ENCODE measurements at regions not wholly inside any gene's neighbourhood (a gene's known extent, or its start where the extent isn't known, plus 50 kb on each side); places are given as distances from the start of the nearest gene placed in this dataset.

DNA sequence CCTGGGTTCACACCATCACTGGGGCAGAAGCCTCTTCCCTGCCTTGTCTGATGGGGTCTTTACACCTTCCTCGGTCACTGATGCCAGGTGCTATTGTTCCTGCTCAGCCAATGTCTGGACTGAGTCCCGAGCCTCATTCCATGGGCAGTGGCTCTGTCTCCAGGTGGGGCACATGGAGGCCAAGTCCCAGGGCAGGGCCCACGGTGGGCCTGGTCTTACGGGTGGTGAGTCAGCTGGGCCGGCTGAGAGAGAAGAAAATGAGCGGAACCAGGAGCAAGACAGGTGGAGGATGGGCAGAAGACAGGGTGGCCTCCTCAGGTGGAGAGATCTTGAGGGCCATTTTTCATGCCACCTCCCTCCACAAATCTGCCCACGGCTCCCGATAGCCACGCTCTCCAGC lies 131.7 kb upstream of the FAM20C start:
- Histone ChIP-seq H4K20me1 (ENCODE audit: low read length) (no peaks in the 10 kb centered on the region), H2AFZ (ENCODE audit: low read length) (no peak overlapping the region), H3K4me1 (ENCODE audit: insufficient read depth, low read length) (0 out of 2 replicates have a peak, but pooled peaks cover 5% of the 10 kb centered on the region), H3K4me2 (ENCODE audit: low read length) (no peak overlapping the region), H3K9me3 (ENCODE audit: low read length) (no peaks in the 10 kb centered on the region), H3K27me3 (ENCODE audit: low read length) (no peaks in the 10 kb centered on the region), H3K4me3 (ENCODE audit: low read length) (no peak overlapping the region), H3K27ac (ENCODE audit: low read length) (no peak overlapping the region), H3K36me3 (ENCODE audit: low read depth, low read length) (no peaks in the 10 kb centered on the region), H3K79me2 (ENCODE audit: low read length) (no peaks in the 10 kb centered on the region), H3K9me2 (replicated peaks; ENCODE audit: low read length) (no peaks in the 10 kb centered on the region), H3K9ac (ENCODE audit: low read length) (no peak overlapping the region), H3F3A (ENCODE audit: low read length, unreplicated experiment) (no peaks in the 10 kb centered on the region)
- TF ChIP-seq EZH2phosphoT487 (IDR thresholded peaks at IDR 0.05; ENCODE audit: borderline replicate concordance, low read length) (no peak), EZH2 (IDR thresholded peaks at IDR 0.05; ENCODE audit: low read length, unreplicated experiment) (no peak)
- TF ChIP-seq, protein P1, sequence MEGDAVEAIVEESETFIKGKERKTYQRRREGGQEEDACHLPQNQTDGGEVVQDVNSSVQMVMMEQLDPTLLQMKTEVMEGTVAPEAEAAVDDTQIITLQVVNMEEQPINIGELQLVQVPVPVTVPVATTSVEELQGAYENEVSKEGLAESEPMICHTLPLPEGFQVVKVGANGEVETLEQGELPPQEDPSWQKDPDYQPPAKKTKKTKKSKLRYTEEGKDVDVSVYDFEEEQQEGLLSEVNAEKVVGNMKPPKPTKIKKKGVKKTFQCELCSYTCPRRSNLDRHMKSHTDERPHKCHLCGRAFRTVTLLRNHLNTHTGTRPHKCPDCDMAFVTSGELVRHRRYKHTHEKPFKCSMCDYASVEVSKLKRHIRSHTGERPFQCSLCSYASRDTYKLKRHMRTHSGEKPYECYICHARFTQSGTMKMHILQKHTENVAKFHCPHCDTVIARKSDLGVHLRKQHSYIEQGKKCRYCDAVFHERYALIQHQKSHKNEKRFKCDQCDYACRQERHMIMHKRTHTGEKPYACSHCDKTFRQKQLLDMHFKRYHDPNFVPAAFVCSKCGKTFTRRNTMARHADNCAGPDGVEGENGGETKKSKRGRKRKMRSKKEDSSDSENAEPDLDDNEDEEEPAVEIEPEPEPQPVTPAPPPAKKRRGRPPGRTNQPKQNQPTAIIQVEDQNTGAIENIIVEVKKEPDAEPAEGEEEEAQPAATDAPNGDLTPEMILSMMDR (conservative IDR thresholded peaks at IDR 0.05; ENCODE audit: low read depth, low read length): no peak
- BruUV-seq (replicated peaks): no TSS peak
- no peak for DNase-seq
- ChIA-PET CTCF (no interaction called here), POLR2A (ENCODE audit: unreplicated experiment) (no interaction called here)
- intact Hi-C loops (cut with micrococcal nuclease): no loop called here
- ATAC-seq: no peak

DNA sequence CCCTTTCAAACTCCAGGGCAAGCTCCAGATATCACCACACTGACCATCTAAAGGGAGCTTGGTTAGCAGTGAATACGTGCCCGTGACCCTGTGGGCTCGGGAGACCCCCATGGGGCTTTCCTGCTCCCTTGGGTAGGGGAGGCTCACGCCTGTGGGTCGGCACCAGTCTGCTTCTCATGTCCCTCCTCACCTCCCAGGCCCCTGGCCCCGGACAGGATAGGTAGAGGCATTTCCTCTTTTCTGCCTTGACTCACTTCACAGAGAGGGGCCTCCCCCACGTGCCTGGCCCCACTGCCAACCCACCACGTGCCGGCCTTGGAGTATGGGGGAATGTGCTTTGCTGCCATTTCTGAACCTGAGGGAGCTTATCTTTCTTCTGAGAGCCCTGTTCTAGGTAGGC lies 131.3 kb upstream of the FAM20C start:
- ChIA-PET POLR2A (ENCODE audit: unreplicated experiment) (no interaction called here), CTCF (no interaction called here)
- no peak overlapping the region for H3K27ac ChIP-seq (ENCODE audit: low read length)
- H4K20me1 ChIP-seq (ENCODE audit: low read length): no peaks in the 10 kb centered on the region
- no peak overlapping the region for H2AFZ ChIP-seq (ENCODE audit: low read length)
- BruUV-seq (replicated peaks): no TSS peak
- DNase-seq (no peak), ATAC-seq (no peak)
- H3K9ac ChIP-seq (ENCODE audit: low read length): no peak overlapping the region
- H3K36me3 ChIP-seq (ENCODE audit: low read depth, low read length): no peaks in the 10 kb centered on the region
- H3F3A ChIP-seq (ENCODE audit: low read length, unreplicated experiment): no peaks in the 10 kb centered on the region
- H3K4me2 ChIP-seq (ENCODE audit: low read length): no peak overlapping the region
- H3K4me3 ChIP-seq (ENCODE audit: low read length): no peak overlapping the region
- H3K79me2 ChIP-seq (ENCODE audit: low read length): no peaks in the 10 kb centered on the region
- H3K9me2 ChIP-seq (replicated peaks; ENCODE audit: low read length): no peaks in the 10 kb centered on the region
- H3K27me3 ChIP-seq (ENCODE audit: low read length): no peaks in the 10 kb centered on the region
- TF ChIP-seq EZH2 (IDR thresholded peaks at IDR 0.05; ENCODE audit: low read length, unreplicated experiment) (no peak), EZH2phosphoT487 (IDR thresholded peaks at IDR 0.05; ENCODE audit: borderline replicate concordance, low read length) (no peak)
- TF ChIP-seq, protein P1 (conservative IDR thresholded peaks at IDR 0.05; ENCODE audit: low read depth, low read length): no peak
- no peaks in the 10 kb centered on the region for H3K9me3 ChIP-seq (ENCODE audit: low read length)
- H3K4me1 ChIP-seq (ENCODE audit: insufficient read depth, low read length): 0 out of 2 replicates have a peak, but pooled peaks cover 5% of the 10 kb centered on the region
- intact Hi-C loops (cut with micrococcal nuclease): no loop called here

- CTCF ChIA-PET: no interaction called here
- TF ChIP-seq EZH2 (IDR thresholded peaks at IDR 0.05; ENCODE audit: low read length, unreplicated experiment) (no peak), EZH2phosphoT487 (IDR thresholded peaks at IDR 0.05; ENCODE audit: borderline replicate concordance, low read length) (no peak)
- TF ChIP-seq, protein P1 (conservative IDR thresholded peaks at IDR 0.05; ENCODE audit: low read depth, low read length): no peak
- Histone ChIP-seq H3K9ac (ENCODE audit: low read length) (no peak overlapping the region), H3K9me3 (ENCODE audit: low read length) (no peaks in the 10 kb centered on the region), H3K36me3 (ENCODE audit: low read depth, low read length) (no peaks in the 10 kb centered on the region), H3K27ac (ENCODE audit: low read length) (no peak overlapping the region), H3K4me1 (ENCODE audit: insufficient read depth, low read length) (0 out of 2 replicates have a peak, but pooled peaks cover 5% of the 10 kb centered on the region), H4K20me1 (ENCODE audit: low read length) (no peaks in the 10 kb centered on the region), H2AFZ (ENCODE audit: low read length) (no peak overlapping the region), H3F3A (ENCODE audit: low read length, unreplicated experiment) (no peaks in the 10 kb centered on the region), H3K79me2 (ENCODE audit: low read length) (no peaks in the 10 kb centered on the region), H3K27me3 (ENCODE audit: low read length) (no peaks in the 10 kb centered on the region), H3K9me2 (replicated peaks; ENCODE audit: low read length) (no peaks in the 10 kb centered on the region), H3K4me3 (ENCODE audit: low read length) (no peak overlapping the region), H3K4me2 (ENCODE audit: low read length) (no peak overlapping the region)
- DNase-seq (no peak), ATAC-seq (no peak)
- no TSS peak for BruUV-seq (replicated peaks)
- POLR2A ChIA-PET (ENCODE audit: unreplicated experiment): no interaction called here
- intact Hi-C loops (cut with micrococcal nuclease): no loop called here
Measured at GRCh38 chr7:61576-62360, 130.6 kb upstream of the FAM20C start.
